ENCODE measurements at regions not wholly inside any gene's neighbourhood (a gene's known extent, or its start where the extent isn't known, plus 50 kb on each side); places are given as distances from the start of the nearest gene placed in this dataset.
"Not testable (repeated sequence)": the region's sequence is repeated elsewhere in the genome, so short reads cannot be mapped to it uniquely, and the experiment has no call there.

DNA sequence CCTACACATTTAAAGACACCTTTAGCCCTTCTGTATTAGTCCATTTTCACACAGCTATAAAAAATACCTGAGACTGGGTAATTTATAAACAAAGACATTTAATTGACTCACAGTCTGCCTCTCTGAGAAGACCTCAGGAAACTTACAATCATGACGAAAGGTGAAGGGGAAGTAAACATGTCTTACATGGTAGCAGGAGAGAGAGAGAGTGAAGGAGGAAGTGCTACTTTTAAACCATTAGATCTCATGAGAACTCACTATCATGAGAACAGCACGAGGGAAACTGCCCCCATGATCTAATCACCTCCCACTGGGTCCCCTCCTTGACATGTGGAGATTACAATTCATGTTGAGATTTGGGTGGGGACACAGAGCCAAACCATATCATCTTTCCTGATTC is 946.6 kb downstream of the SLC4A3 start:
- ATAC-seq (ENCODE audit: low read depth), result peak; percentile 42
- Mint-ChIP-seq H3K4me1 (no peaks in the 10 kb centered on the region), H3K4me3 (no peak overlapping the region), H3K27ac (no peak overlapping the region), H3K27me3 (no peaks in the 10 kb centered on the region), H3K9me3 (peaks cover 1% of the 10 kb centered on the region), H3K36me3 (no peaks in the 10 kb centered on the region)
- no peak for DNase-seq (ENCODE audit: low spot score in 2 of 2)

DNA sequence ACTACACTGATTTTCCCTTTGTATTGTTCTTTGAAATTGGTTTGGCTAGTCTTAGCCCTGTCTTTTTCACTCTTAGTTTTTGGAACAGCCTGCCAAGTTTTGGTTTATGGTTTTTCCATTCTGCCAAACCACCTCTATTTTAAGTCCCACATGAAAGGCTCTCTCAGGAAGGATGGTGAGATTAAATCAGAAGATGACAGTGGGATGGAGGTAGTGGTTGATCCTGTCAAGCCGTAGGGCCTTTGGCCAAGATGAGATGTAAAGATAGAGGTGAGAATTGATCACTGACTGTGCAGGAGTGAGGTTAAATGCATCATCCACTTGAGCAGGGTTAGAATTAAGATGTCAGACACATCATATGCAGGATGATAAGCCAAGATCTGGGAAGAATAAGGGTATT is 948.5 kb downstream of the SLC4A3 start:
- no peaks in the 10 kb centered on the region for H3K4me1 Mint-ChIP-seq
- H3K36me3 Mint-ChIP-seq, result no peaks in the 10 kb centered on the region
- H3K27me3 Mint-ChIP-seq, result no peaks in the 10 kb centered on the region
- H3K4me3 Mint-ChIP-seq, result no peak overlapping the region
- no peak overlapping the region for H3K27ac Mint-ChIP-seq
- ATAC-seq (ENCODE audit: low read depth), result no peak
- peaks cover 1% of the 10 kb centered on the region for H3K9me3 Mint-ChIP-seq
- no peak for DNase-seq (ENCODE audit: low spot score in 2 of 2)

DNA sequence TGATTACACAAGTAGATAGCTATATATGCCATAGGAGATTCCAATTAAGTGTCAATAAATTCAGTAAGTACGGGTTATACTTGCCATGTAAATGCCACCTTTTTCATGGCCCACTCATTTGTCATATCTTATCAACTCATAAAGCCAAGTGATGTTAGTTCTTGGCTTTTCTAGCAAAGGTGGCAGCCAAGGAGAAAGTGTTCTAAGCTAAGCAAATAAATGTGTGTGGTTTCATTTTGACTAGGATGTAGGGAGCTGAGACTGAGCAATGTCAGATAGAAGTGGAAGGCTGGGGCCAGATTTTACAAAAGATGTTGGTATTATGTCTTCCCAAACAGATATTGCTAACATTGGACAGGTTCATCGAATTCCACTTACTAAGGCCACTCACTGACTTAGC is 952.0 kb downstream of the SLC4A3 start:
- no peak overlapping the region for H3K4me3 Mint-ChIP-seq
- ATAC-seq (ENCODE audit: low read depth) (no peak), DNase-seq (ENCODE audit: low spot score in 2 of 2) (no peak)
- no peaks in the 10 kb centered on the region for H3K9me3 Mint-ChIP-seq
- no peaks in the 10 kb centered on the region for H3K4me1 Mint-ChIP-seq
- no peaks in the 10 kb centered on the region for H3K36me3 Mint-ChIP-seq
- no peak overlapping the region for H3K27ac Mint-ChIP-seq
- H3K27me3 Mint-ChIP-seq, result no peaks in the 10 kb centered on the region

DNA sequence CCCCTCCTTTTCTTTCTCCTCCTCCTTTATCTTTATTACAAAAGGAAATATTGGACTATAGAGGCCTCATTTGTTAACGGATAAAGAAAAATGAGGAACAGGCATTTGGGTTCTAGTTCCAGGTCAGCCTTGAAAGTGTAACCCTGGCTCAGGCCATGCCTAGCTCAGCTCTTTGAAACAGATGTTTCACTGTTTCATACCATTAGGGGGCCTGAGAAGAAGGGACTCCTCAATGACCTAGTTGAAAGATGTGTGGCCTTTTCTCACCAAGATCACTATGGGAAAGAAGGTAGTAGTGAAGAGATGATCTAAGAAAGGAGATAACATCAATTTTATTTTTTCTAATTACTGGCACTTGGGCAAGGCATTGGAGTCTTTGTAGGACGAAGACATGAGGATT is 952.7 kb downstream of the SLC4A3 start:
- no peaks in the 10 kb centered on the region for H3K27me3 Mint-ChIP-seq
- DNase-seq (ENCODE audit: low spot score in 2 of 2), result no peak
- no peak overlapping the region for H3K27ac Mint-ChIP-seq
- no peak overlapping the region for H3K4me3 Mint-ChIP-seq
- H3K36me3 Mint-ChIP-seq, result no peaks in the 10 kb centered on the region
- H3K9me3 Mint-ChIP-seq, result no peaks in the 10 kb centered on the region
- ATAC-seq (ENCODE audit: low read depth), result no peak
- no peaks in the 10 kb centered on the region for H3K4me1 Mint-ChIP-seq

DNA sequence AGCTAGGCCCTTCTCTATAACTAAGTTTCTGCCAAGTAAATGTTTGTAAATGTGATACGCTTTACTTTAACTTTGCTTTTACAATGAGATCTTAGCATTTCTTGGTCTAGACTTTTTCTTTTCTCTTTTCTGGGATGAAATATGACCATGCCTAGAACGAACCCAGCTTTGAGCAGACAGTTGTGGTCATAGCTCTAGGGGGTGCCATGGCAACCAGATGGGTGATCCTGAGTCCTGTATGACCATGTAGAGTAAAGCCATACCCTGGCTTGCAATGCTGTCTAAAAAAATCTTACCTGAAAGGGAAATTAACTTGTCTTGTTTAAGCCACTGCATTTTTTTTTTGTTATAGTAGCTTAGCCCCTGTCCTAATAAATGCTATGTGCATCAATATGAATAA is 956.3 kb downstream of the SLC4A3 start:
- H3K4me1 Mint-ChIP-seq, result no peaks in the 10 kb centered on the region
- H3K9me3 Mint-ChIP-seq, result no peaks in the 10 kb centered on the region
- H3K27ac Mint-ChIP-seq, result no peak overlapping the region
- H3K36me3 Mint-ChIP-seq, result no peaks in the 10 kb centered on the region
- no peak for DNase-seq (ENCODE audit: low spot score in 2 of 2)
- ATAC-seq (ENCODE audit: low read depth), result no peak
- no peak overlapping the region for H3K4me3 Mint-ChIP-seq
- H3K27me3 Mint-ChIP-seq, result peaks cover 2% of the 10 kb centered on the region

DNA sequence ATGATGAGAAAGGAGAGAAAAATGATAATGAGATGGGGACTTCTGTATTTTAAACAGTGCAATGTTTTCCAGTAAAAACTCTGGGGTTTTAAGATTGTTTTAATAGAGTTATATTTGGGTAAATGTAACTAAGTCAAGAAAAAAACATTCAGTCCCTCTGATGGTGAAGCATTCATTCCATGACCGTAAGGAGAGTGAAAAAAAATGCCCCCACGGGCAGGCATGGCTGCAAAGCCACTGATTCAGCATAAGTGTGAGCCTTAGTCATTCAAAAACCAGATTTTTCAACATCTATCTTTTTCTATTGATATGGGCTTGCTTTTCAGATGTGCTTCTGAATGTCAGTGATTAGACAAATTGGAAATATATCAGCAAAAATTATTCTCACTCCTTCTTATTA is 957.8 kb downstream of the SLC4A3 start:
- H3K4me1 Mint-ChIP-seq, result no peaks in the 10 kb centered on the region
- no peaks in the 10 kb centered on the region for H3K9me3 Mint-ChIP-seq
- H3K27me3 Mint-ChIP-seq, result peaks cover 2% of the 10 kb centered on the region
- H3K36me3 Mint-ChIP-seq, result no peaks in the 10 kb centered on the region
- no peak overlapping the region for H3K27ac Mint-ChIP-seq
- ATAC-seq (ENCODE audit: low read depth) (no peak), DNase-seq (ENCODE audit: low spot score in 2 of 2) (no peak)
- H3K4me3 Mint-ChIP-seq, result no peak overlapping the region

DNA sequence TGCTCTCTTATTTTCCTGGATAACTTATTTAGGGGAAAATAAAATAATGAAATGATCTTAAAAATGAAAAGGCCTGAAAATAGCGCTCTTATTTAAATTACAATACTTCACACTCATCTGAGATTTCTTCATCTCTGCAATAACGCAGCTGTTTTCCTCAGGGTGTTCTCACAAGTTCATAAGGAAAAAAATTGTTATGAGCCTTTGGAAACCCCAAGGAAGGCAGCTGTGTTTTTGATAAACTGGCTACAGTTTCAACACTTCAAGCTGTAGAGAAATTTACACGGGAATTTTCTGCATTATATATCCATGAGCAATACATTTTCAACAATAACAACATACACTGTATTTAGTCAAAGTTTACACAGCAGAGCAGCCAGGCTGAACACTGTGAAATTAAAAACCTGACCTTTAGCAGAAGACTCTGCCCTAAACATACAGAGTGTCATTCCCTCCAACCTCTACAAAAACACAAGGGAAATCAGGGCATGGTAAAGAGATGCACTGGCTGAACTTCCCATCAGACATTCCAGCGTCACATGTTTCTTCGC is 959.6 kb downstream of the SLC4A3 start:
- DNase-seq (ENCODE audit: low spot score in 2 of 2) (no peak), ATAC-seq (ENCODE audit: low read depth) (no peak)
- H3K9me3 Mint-ChIP-seq, result no peaks in the 10 kb centered on the region
- no peaks in the 10 kb centered on the region for H3K36me3 Mint-ChIP-seq
- peaks cover 2% of the 10 kb centered on the region for H3K27me3 Mint-ChIP-seq
- no peak overlapping the region for H3K4me3 Mint-ChIP-seq
- no peaks in the 10 kb centered on the region for H3K4me1 Mint-ChIP-seq
- H3K27ac Mint-ChIP-seq, result no peak overlapping the region

DNA sequence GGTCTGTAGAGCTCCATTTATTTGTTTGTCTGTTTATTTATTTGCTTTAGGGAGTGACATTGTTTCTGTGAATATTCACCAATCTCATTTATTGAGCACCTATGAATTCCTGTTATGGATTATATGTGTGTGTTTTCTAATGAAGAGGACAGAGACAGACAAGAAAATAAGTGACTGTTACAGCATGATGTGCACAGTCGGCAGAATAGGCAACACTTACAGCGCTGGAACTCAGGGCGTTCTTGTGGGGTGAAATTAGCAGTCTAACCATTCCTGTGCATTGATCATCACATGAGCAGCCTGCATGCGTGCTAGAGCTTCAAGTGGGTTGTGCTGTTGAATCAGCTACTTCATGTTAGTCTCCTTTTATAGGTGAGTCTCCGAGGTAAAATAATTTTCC is 960.7 kb downstream of the SLC4A3 start:
- no peak overlapping the region for H3K27ac Mint-ChIP-seq
- H3K27me3 Mint-ChIP-seq, result peaks cover 2% of the 10 kb centered on the region
- no peaks in the 10 kb centered on the region for H3K9me3 Mint-ChIP-seq
- H3K4me3 Mint-ChIP-seq, result no peak overlapping the region
- ATAC-seq (ENCODE audit: low read depth) (no peak), DNase-seq (ENCODE audit: low spot score in 2 of 2) (no peak)
- H3K4me1 Mint-ChIP-seq, result no peaks in the 10 kb centered on the region
- H3K36me3 Mint-ChIP-seq, result no peaks in the 10 kb centered on the region

DNA sequence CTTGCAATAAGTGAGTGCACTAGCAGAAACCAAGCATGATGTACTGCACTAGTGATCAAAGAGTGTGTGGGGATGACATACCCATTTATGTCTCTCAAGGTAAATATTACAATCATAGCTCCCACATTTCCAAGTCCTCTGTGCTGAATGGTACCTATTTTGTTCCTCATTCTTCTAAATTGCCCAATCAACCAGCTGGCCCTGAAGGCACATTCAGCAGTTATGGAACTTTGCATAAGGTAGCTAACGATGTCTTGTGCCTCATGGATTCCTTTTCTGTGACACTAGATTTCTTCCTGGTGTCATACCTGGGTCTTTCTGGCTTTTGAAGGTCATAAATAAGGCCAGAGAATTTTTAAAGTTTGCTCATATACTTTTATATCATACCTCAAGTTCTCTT is 963.0 kb downstream of the SLC4A3 start:
- Mint-ChIP-seq H3K4me1 (no peaks in the 10 kb centered on the region), H3K27me3 (peaks cover 2% of the 10 kb centered on the region), H3K9me3 (no peaks in the 10 kb centered on the region), H3K27ac (no peak overlapping the region), H3K36me3 (no peaks in the 10 kb centered on the region), H3K4me3 (no peak overlapping the region)
- ATAC-seq (ENCODE audit: low read depth), result no peak
- no peak for DNase-seq (ENCODE audit: low spot score in 2 of 2)

DNA sequence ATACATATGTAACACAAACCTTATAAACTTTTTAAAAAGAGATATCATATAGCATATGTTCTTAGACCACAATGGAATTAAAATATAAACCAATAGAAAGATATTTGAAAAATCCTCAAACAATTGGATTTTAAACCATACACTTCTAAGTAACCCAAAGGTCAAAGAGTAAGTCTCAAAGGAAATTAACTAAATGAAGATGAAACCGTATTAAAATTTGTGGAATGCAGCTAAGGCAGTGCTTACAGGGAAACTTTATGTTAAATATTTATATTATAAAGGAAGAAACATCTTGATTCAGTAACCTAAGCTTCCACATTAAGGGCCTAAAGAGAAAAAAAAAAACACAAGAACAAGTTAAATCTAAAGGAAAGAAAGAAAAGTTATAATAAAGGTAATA is 966.1 kb downstream of the SLC4A3 start:
- H3K27ac Mint-ChIP-seq, result no peak overlapping the region
- ATAC-seq (ENCODE audit: low read depth), result no peak
- peaks cover 3% of the 10 kb centered on the region for H3K9me3 Mint-ChIP-seq
- no peaks in the 10 kb centered on the region for H3K36me3 Mint-ChIP-seq
- H3K27me3 Mint-ChIP-seq, result no peaks in the 10 kb centered on the region
- no peak overlapping the region for H3K4me3 Mint-ChIP-seq
- no peaks in the 10 kb centered on the region for H3K4me1 Mint-ChIP-seq
- no peak for DNase-seq (ENCODE audit: low spot score in 2 of 2)

DNA sequence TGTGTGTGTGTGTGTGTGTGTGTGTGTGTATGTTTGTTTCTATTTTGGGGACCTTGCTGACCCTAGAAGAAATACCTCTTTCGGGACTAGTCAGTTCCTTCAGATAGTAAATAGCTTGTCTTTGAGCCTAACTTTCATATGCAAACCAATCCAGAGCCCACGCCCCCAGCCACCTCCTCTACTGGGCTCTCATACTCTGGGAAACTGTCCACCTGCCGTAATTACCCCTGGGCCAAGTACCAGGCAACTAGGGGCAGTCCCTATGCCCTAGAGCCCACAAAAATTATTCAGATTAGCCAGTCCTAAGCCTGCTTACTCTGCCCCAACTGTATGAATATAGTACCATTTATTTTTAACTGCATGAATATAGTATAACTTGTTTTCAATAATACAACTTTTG is 970.4 kb downstream of the EPHA4 start:
- H3K9me3 Mint-ChIP-seq, result peaks cover 4% of the 10 kb centered on the region
- no peak overlapping the region for H3K4me3 Mint-ChIP-seq
- H3K36me3 Mint-ChIP-seq, result no peaks in the 10 kb centered on the region
- no peaks in the 10 kb centered on the region for H3K4me1 Mint-ChIP-seq
- no peaks in the 10 kb centered on the region for H3K27me3 Mint-ChIP-seq
- no peak overlapping the region for H3K27ac Mint-ChIP-seq
- DNase-seq (ENCODE audit: low spot score in 2 of 2), result no peak
- ATAC-seq (ENCODE audit: low read depth), result no peak

DNA sequence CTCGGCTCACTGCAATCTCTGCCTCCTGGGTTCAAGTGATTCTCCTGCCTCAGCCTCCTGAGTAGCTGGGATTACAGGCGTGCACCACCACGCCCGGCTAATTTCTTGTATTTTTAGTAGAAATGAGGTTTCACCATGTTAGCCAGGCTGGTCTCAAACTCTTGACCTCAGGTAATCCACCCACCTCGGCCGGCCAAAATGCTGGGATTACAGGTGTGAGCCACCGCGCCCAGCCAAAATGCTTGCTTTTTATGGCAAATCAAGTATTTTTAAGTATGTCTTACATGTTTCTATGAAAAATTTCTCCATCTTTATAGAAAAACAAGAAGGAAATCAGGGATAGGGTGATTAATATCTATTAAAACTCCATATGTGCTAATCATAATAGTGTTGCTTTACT is 959.1 kb downstream of the EPHA4 start:
- H3K27me3 Mint-ChIP-seq, result not testable (repeated sequence)

DNA sequence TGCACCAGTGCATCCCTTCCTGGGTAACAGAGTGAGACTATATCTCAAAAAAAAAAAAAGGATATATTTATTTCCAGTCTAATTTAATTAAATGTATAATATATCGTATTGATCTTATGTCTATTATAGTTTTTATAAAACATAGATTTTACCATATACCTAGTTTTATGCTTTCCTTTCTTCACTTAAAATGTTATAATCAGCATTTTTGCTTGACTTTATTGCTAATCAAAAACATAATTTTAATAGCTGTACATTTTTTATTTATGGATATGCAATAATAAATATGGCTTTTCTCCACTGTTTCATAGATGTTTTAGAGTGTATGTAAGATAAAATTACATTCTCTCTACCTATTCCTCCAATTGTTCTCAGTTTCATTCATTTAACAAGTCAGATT is 958.0 kb downstream of the EPHA4 start:
- Mint-ChIP-seq H3K27me3 (peaks cover 2% of the 10 kb centered on the region), H3K4me1 (no peaks in the 10 kb centered on the region), H3K9me3 (no peaks in the 10 kb centered on the region), H3K4me3 (no peak overlapping the region), H3K27ac (no peak overlapping the region), H3K36me3 (no peaks in the 10 kb centered on the region)
- ATAC-seq (ENCODE audit: low read depth), result no peak
- no peak for DNase-seq (ENCODE audit: low spot score in 2 of 2)

More for the DNA sequence above, 959.1 kb downstream of the EPHA4 start:
- not testable (repeated sequence) for H3K4me3 Mint-ChIP-seq; H3K36me3 Mint-ChIP-seq; ATAC-seq (ENCODE audit: low read depth); DNase-seq (ENCODE audit: low spot score in 2 of 2); H3K9me3 Mint-ChIP-seq; H3K4me1 Mint-ChIP-seq; H3K27ac Mint-ChIP-seq

DNA sequence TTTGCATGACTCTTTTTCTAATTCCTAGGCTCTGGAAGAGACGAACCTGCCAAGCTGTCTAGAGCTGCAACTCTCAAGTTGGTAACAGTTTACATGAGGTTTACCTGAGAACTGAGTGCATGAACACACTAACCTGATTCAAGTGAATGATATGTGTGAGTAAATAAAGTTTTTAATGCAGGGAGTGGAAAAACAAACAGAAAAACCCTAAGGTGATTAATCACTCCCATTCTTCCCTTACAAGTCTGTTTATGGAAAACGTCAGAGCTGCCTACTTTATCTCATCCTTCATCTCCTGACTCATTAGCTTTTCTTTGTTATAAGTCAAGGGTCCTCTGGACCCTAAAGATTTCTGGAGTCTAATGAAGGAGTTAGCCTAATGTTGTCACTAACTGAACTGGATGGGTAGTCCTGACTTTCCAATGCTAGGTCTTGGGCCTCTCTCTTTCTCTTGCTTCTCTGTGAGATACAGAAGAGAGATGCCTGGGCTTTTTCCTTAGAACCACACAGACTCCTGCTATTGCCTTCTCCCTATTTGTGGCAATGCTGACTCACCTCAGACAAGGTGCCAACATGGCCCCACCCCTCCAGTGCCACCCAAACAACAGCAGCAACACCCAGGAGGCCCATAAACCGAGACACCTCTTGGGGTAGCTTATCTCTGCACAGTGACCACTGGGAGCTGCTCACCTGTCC is 952.4 kb downstream of the EPHA4 start:
- H3K27ac Mint-ChIP-seq, result no peak overlapping the region
- no peaks in the 10 kb centered on the region for H3K36me3 Mint-ChIP-seq
- no peak overlapping the region for H3K4me3 Mint-ChIP-seq
- H3K4me1 Mint-ChIP-seq, result no peaks in the 10 kb centered on the region
- ATAC-seq (ENCODE audit: low read depth) (no peak), DNase-seq (ENCODE audit: low spot score in 2 of 2) (no peak)
- no peaks in the 10 kb centered on the region for H3K9me3 Mint-ChIP-seq
- peaks cover 3% of the 10 kb centered on the region for H3K27me3 Mint-ChIP-seq

DNA sequence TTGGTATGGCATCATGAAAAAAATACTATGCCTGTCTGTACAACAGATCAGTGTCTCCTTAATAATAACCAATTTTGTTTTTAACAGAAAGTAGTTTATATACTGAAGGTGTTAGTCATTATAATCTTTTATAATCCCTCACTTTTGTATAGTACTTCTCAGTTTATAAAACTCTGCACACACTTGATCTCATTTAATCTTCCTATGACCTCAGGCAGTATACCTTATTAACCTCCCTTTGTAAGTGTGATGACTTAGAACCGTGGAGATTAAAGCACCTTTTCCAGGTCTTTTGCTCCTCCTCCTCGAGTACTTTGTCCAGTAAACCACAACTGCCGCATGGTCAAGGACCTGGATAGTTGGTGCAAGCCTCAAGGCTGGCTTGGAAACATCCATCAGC is 945.5 kb downstream of the EPHA4 start:
- no peaks in the 10 kb centered on the region for H3K36me3 Mint-ChIP-seq
- no peaks in the 10 kb centered on the region for H3K4me1 Mint-ChIP-seq
- H3K27me3 Mint-ChIP-seq, result no peaks in the 10 kb centered on the region
- H3K9me3 Mint-ChIP-seq, result no peaks in the 10 kb centered on the region
- DNase-seq (ENCODE audit: low spot score in 2 of 2), result no peak
- H3K4me3 Mint-ChIP-seq, result no peak overlapping the region
- ATAC-seq (ENCODE audit: low read depth), result no peak
- no peak overlapping the region for H3K27ac Mint-ChIP-seq

Measured in memory B cell (primary cell).